Panc1 (cell line): ENCODE measurements at regions not wholly inside any gene's neighbourhood (a gene's known extent, or its start where the extent isn't known, plus 50 kb on each side); places are given as distances from the start of the nearest gene placed in this dataset.

Experiments
- ATAC-seq: fragments of 200-7000 bp; cut with Tn5 transposase; 2 replicates; pipeline ENCODE4 v1.9.1; 2020; ENCODE audit warnings: mild to moderate bottlenecking, moderate library complexity
- BruUV-seq: library from RNA; stranded (reverse); fragments of 400-500 nt; replicated peaks from 2 replicates; lab custom pipeline; 2021; lab: Mats Ljungman, UMichigan
- CTCF ChIA-PET: fragments of 300-600 bp; sonication (Branson Sonifier 250); formaldehyde crosslinking; loops from one replicate; lab custom pipeline; 2022; ENCODE audit warnings: antibody characterized with exemption; lab: Charles Lee
- POLR2A ChIA-PET: fragments of 300-600 bp; sonication (Branson Sonifier 250); formaldehyde crosslinking; loops from one replicate; lab custom pipeline; 2022; ENCODE audit warnings: antibody characterized with exemption; lab: Charles Lee
- DNase-seq: peaks from one replicate; pipeline ENCODE4 v3.0.0-alpha.2; 2010; ENCODE audit warnings: low read depth, low spot score
- H3K27ac ChIP-seq: 2 replicates; pipeline ENCODE4 v1.5.1; 2011; ENCODE audit warnings: mild to moderate bottlenecking, low read length, inconsistent platforms
- H3K27me3 ChIP-seq: fragments of 200-500 bp; sonication (Bioruptor generic); 2 replicates; pipeline ENCODE4 v1.6.0; 2014; ENCODE audit warnings: low read length, inconsistent platforms; ENCODE audit not compliant: control insufficient read depth, insufficient read depth
- H3K36me3 ChIP-seq: fragments of 200-500 bp; sonication (Bioruptor generic); 2 replicates; pipeline ENCODE4 v1.5.1; 2014; ENCODE audit warnings: inconsistent platforms, mild to moderate bottlenecking, low read length, moderate library complexity; ENCODE audit not compliant: control insufficient read depth, insufficient read depth
- H3K4me1 ChIP-seq: 2 replicates; pipeline ENCODE4 v1.5.1; 2011; ENCODE audit warnings: inconsistent platforms, mild to moderate bottlenecking, low read length, moderate library complexity; ENCODE audit not compliant: control insufficient read depth, insufficient read depth
- H3K4me3 ChIP-seq, 2 experiments: 2 replicates each; pipeline ENCODE4 v1.5.1; 2011 to 2012; ENCODE audit warnings: low read depth in 2 of 2, low read length in 2 of 2, mild to moderate bottlenecking in 2 of 2, inconsistent platforms in 1 of 2, moderate library complexity in 1 of 2
- H3K9me3 ChIP-seq: fragments of 200-500 bp; sonication (Bioruptor generic); 2 replicates; pipeline ENCODE4 v1.5.1; 2014; ENCODE audit warnings: low read depth, mild to moderate bottlenecking, inconsistent platforms, low read length, moderate library complexity; ENCODE audit not compliant: control insufficient read depth, insufficient read depth
- POLR2AphosphoS5 ChIP-seq: IDR thresholded peaks from 2 replicates; pipeline ENCODE4 v1.6.1; 2012; ENCODE audit warnings: mild to moderate bottlenecking, low read depth, low read length, moderate library complexity
- SIN3A ChIP-seq: IDR thresholded peaks from 2 replicates; pipeline ENCODE4 v1.6.1; 2012; ENCODE audit warnings: low read depth, mild to moderate bottlenecking, low read length, moderate library complexity, borderline replicate concordance; ENCODE audit not compliant: insufficient read depth
- TCF7L2 ChIP-seq: IDR thresholded peaks from 2 replicates; pipeline ENCODE4 v1.6.1; 2011; ENCODE audit warnings: mild to moderate bottlenecking, low read depth, low read length, inconsistent platforms
- in situ Hi-C: cut with HindIII; loops from 2 replicates; pipeline ENCODE4 v1.10.0; 2016; ENCODE audit warnings: low sequenced_read_pairs, low pct_unique_long_range_greater_than_20kb
- intact Hi-C: fragments of 100-400 bp; cut with micrococcal nuclease; formaldehyde crosslinking; loops from one replicate; pipeline ENCODE4 v1.10.0; 2022; ENCODE audit not compliant: unreplicated experiment
- TF ChIP-seq, protein P1 (sequence below): fragments of 450-650 bp; IDR thresholded peaks from 2 replicates; pipeline ENCODE4 v1.5.1; 2017; ENCODE audit warnings: mild to moderate bottlenecking
- TF ChIP-seq, protein P2 (sequence below), 2 experiments: IDR thresholded peaks; 2 replicates each; pipeline ENCODE4 v1.6.1; 2011 to 2012; ENCODE audit warnings: low read depth in 2 of 2, control low read depth in 1 of 2, low read length in 1 of 2, mild to moderate bottlenecking in 1 of 2, moderate library complexity in 1 of 2; ENCODE audit not compliant: insufficient read depth in 1 of 2

GRCh38 chr2:222805591-222806304, 55.1 kb upstream of the ACSL3 start:
- CTCF ChIA-PET, result no interaction called here
- in situ Hi-C loops, result no loop called here
- intact Hi-C loops, result no loop called here
- Histone ChIP-seq H3K9me3 (no peaks in the 10 kb centered on the region), H3K27ac (no peak overlapping the region), H3K36me3 (no peaks in the 10 kb centered on the region), H3K27me3 (no peaks in the 10 kb centered on the region), H3K4me1 (no peaks in the 10 kb centered on the region; the same call in 1 of the 2 replicates), H3K4me3 (no peak overlapping the region)
- POLR2A ChIA-PET, result no interaction called here
- no peak for ATAC-seq
- no TSS peak for BruUV-seq
- no peak for DNase-seq
- TF ChIP-seq, protein P1, sequence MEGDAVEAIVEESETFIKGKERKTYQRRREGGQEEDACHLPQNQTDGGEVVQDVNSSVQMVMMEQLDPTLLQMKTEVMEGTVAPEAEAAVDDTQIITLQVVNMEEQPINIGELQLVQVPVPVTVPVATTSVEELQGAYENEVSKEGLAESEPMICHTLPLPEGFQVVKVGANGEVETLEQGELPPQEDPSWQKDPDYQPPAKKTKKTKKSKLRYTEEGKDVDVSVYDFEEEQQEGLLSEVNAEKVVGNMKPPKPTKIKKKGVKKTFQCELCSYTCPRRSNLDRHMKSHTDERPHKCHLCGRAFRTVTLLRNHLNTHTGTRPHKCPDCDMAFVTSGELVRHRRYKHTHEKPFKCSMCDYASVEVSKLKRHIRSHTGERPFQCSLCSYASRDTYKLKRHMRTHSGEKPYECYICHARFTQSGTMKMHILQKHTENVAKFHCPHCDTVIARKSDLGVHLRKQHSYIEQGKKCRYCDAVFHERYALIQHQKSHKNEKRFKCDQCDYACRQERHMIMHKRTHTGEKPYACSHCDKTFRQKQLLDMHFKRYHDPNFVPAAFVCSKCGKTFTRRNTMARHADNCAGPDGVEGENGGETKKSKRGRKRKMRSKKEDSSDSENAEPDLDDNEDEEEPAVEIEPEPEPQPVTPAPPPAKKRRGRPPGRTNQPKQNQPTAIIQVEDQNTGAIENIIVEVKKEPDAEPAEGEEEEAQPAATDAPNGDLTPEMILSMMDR, result no peak
- TF ChIP-seq, protein P2, sequence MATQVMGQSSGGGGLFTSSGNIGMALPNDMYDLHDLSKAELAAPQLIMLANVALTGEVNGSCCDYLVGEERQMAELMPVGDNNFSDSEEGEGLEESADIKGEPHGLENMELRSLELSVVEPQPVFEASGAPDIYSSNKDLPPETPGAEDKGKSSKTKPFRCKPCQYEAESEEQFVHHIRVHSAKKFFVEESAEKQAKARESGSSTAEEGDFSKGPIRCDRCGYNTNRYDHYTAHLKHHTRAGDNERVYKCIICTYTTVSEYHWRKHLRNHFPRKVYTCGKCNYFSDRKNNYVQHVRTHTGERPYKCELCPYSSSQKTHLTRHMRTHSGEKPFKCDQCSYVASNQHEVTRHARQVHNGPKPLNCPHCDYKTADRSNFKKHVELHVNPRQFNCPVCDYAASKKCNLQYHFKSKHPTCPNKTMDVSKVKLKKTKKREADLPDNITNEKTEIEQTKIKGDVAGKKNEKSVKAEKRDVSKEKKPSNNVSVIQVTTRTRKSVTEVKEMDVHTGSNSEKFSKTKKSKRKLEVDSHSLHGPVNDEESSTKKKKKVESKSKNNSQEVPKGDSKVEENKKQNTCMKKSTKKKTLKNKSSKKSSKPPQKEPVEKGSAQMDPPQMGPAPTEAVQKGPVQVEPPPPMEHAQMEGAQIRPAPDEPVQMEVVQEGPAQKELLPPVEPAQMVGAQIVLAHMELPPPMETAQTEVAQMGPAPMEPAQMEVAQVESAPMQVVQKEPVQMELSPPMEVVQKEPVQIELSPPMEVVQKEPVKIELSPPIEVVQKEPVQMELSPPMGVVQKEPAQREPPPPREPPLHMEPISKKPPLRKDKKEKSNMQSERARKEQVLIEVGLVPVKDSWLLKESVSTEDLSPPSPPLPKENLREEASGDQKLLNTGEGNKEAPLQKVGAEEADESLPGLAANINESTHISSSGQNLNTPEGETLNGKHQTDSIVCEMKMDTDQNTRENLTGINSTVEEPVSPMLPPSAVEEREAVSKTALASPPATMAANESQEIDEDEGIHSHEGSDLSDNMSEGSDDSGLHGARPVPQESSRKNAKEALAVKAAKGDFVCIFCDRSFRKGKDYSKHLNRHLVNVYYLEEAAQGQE (IDR thresholded peaks at IDR 0.05; ENCODE audit: insufficient read depth in 1 of 2, low read depth in 2 of 2, low read length in 1 of 2), result no peak
- TF ChIP-seq POLR2AphosphoS5 (no peak), TCF7L2 (no peak), SIN3A (no peak)

- no peaks in the 10 kb centered on the region; the same call in 1 of the 2 replicates for H3K4me1 ChIP-seq
- ATAC-seq (no peak), DNase-seq (no peak)
- no peak overlapping the region for H3K27ac ChIP-seq
- ChIA-PET CTCF (no interaction called here), POLR2A (no interaction called here)
- intact Hi-C loops, result no loop called here
- H3K9me3 ChIP-seq, result no peaks in the 10 kb centered on the region
- H3K27me3 ChIP-seq, result no peaks in the 10 kb centered on the region
- TF ChIP-seq POLR2AphosphoS5 (no peak), SIN3A (no peak), TCF7L2 (no peak)
- TF ChIP-seq, protein P2 (IDR thresholded peaks at IDR 0.05; ENCODE audit: insufficient read depth in 1 of 2, low read depth in 2 of 2, low read length in 1 of 2), result no peak
- TF ChIP-seq, protein P1, result no peak
- H3K36me3 ChIP-seq, result no peaks in the 10 kb centered on the region
- in situ Hi-C loops, result no loop called here
- BruUV-seq, result no TSS peak
- no peak overlapping the region for H3K4me3 ChIP-seq
Measured at GRCh38 chr2:222806526-222807137, 54.2 kb upstream of the ACSL3 start.
